GM13976 (cell line): ENCODE measurements at regions not wholly inside any gene's neighbourhood (a gene's known extent, or its start where the extent isn't known, plus 50 kb on each side); places are given as distances from the start of the nearest gene placed in this dataset.

ENCODE experiments used
- DNase-seq: peaks from one replicate; pipeline ENCODE4 v3.0.0; 2012; ENCODE audit warnings: low spot score
- in situ Hi-C: fragments of 300-500 bp; cut with MboI; formaldehyde crosslinking; loops from one replicate; pipeline ENCODE4 v1.12.0; 2022; ENCODE audit warnings: low sequenced_read_pairs, mixed read lengths, inconsistent platforms; ENCODE audit not compliant: unreplicated experiment
- TF ChIP-seq, protein P1 (sequence below): IDR thresholded peaks from 2 replicates; pipeline ENCODE4 v1.5.1; 2012; ENCODE audit warnings: borderline replicate concordance, mild to moderate bottlenecking; ENCODE audit not compliant: insufficient read depth; ENCODE audit errors: extremely low read depth, missing control alignments, control extremely low read depth

DNA sequence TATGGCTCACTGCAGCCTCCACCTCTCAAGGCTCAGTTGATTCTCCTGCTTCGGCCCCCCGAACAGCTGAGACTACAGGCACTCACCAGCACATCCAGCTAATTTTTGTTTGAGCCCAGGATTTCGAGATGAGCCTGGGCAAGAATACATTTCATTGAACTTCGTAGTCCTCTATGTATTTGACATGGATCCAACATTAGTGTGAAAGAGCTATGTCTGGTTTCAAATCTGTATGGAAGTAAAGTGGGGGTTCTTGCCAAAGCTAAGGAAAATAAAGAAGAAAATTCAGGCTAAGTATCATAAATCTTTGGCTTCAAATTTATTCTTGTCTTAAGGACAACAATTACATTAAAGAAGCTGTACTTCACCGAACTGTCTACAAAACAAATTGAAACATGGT lies 1291.7 kb upstream of the CRIM1 start:
- in situ Hi-C loops, result no loop called here
- TF ChIP-seq, protein P1, sequence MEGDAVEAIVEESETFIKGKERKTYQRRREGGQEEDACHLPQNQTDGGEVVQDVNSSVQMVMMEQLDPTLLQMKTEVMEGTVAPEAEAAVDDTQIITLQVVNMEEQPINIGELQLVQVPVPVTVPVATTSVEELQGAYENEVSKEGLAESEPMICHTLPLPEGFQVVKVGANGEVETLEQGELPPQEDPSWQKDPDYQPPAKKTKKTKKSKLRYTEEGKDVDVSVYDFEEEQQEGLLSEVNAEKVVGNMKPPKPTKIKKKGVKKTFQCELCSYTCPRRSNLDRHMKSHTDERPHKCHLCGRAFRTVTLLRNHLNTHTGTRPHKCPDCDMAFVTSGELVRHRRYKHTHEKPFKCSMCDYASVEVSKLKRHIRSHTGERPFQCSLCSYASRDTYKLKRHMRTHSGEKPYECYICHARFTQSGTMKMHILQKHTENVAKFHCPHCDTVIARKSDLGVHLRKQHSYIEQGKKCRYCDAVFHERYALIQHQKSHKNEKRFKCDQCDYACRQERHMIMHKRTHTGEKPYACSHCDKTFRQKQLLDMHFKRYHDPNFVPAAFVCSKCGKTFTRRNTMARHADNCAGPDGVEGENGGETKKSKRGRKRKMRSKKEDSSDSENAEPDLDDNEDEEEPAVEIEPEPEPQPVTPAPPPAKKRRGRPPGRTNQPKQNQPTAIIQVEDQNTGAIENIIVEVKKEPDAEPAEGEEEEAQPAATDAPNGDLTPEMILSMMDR, result no peak
- DNase-seq, result no peak

GRCh38 chr2:35035883-35036282 lies 1319.7 kb upstream of the CRIM1 start:
- in situ Hi-C loops, result no loop called here
- TF ChIP-seq, protein P1, result no peak
- DNase-seq, result no peak

- no peak for DNase-seq
- TF ChIP-seq, protein P1, result no peak
- in situ Hi-C loops, result no loop called here
These were observed 1321.8 kb upstream of the CRIM1 start for GRCh38 chr2:35033748-35034147.

DNA sequence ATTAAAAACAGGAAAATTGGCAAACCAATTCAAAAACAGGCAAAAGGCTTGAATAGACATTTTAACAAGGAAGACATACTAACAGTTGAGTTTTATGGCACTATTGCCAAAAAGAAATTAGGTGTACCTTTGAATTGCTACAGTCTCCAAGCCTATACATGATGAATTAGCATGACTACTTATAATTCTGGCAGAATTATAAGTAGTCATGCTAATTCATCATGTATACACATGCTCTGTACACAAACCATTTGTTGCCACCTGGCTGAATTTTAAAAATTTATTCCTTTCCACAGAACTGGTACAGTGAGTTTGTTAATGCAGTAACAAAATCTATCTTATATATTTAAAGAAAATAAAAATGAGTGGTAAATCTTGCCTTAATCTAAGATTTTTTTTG lies 1332.0 kb upstream of the CRIM1 start:
- DNase-seq, result no peak
- TF ChIP-seq, protein P1, result no peak
- in situ Hi-C loops, result no loop called here

GRCh38 chr2:35000453-35000852 lies 1355.1 kb upstream of the CRIM1 start:
- TF ChIP-seq, protein P1, result no peak
- no peak for DNase-seq
- in situ Hi-C loops, result no loop called here

GRCh38 chr2:34998741-34999140 lies 1356.8 kb upstream of the CRIM1 start:
- TF ChIP-seq, protein P1, result no peak
- in situ Hi-C loops, result no loop called here
- no peak for DNase-seq

DNA sequence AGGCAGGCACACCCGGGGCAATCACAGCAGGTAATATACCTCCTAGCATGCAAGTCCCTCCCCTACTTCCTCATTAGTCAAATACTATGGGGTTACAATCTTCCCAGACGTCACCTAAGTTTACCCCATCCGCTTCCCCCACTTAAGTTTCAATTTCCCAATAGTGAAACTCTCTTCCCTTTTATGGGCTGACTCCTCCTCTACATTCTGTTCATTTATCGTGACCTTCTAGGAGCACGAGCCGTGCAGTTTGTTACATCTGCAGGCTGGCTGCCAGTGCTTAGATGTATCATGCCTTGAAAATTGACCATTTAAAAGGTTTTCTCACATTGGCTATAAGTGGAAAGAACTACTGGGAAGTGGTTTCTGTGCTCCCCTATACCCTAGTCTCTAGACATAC lies 1357.8 kb upstream of the CRIM1 start:
- in situ Hi-C loops, result no loop called here
- DNase-seq, result no peak
- TF ChIP-seq, protein P1, result no peak
